ENCODE measurements at regions not wholly inside any gene's neighbourhood (a gene's known extent, or its start where the extent isn't known, plus 50 kb on each side); places are given as distances from the start of the nearest gene placed in this dataset.

DNA sequence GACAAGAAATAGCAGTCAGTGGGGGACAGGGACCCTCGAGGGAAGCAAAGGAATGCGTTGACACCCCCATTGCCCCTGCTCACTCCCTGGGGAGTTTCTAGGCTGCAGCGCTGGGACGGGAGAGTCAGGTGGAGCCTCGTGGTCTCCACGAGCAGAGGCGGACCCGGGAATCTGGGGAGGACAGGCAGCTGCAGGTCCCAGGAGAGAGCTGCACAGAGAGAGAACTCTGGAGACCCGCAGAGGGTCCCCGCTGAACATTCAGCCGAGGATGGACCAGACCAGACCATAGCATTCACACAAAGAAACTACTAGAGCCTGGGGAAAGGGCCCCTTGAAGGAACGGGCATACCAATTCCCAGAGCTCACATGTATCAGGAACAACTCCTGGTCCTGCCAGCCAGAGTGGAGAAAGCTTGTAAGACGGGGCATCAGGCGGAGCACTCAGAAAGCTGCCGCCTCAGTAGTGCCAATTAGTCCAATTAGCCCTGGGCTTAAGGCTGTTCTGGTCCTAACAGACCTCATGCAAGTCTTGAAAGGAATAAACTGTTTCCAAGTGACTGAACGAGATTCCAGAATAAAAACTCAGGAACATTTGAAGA lies 966.7 kb upstream of the ZNF722 start:
- no peaks in the 10 kb centered on the region for H3K27me3 ChIP-seq (ENCODE audit: control insufficient read depth, insufficient read depth, low read length)
- FAIRE-seq, result no peak
- TF ChIP-seq, protein P1, sequence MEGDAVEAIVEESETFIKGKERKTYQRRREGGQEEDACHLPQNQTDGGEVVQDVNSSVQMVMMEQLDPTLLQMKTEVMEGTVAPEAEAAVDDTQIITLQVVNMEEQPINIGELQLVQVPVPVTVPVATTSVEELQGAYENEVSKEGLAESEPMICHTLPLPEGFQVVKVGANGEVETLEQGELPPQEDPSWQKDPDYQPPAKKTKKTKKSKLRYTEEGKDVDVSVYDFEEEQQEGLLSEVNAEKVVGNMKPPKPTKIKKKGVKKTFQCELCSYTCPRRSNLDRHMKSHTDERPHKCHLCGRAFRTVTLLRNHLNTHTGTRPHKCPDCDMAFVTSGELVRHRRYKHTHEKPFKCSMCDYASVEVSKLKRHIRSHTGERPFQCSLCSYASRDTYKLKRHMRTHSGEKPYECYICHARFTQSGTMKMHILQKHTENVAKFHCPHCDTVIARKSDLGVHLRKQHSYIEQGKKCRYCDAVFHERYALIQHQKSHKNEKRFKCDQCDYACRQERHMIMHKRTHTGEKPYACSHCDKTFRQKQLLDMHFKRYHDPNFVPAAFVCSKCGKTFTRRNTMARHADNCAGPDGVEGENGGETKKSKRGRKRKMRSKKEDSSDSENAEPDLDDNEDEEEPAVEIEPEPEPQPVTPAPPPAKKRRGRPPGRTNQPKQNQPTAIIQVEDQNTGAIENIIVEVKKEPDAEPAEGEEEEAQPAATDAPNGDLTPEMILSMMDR (IDR thresholded peaks at IDR 0.05; ENCODE audit: insufficient read depth, low read length, severe bottlenecking), result no peak
- no peaks in the 10 kb centered on the region for H3K36me3 ChIP-seq (ENCODE audit: control insufficient read depth, insufficient read depth, low read length)
- no peak overlapping the region for H3K4me3 ChIP-seq (ENCODE audit: low read depth, low read length)
- no peak for DNase-seq (ENCODE audit: low read depth)

DNA sequence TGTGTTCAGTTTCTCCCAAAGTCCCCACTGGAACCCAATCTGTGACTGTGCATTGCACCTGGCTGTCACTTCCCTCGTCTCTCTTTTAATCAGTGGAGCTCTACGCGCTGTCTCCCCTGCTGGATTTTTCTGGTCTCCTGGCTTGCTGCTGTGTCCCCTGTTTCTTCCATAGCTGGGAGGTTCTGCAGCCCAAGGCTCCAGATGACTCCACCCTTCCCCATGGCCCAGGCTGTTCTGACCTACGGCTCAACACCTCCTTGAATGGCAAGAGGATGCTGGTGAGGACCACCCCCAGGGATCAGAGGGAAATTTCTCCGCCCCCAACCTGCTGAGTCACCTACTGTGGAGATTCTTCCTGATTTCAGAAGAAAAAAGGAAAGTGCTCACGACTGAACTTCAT lies 961.4 kb upstream of the ZNF722 start:
- no peaks in the 10 kb centered on the region for H3K36me3 ChIP-seq (ENCODE audit: control insufficient read depth, insufficient read depth, low read length)
- H3K27me3 ChIP-seq (ENCODE audit: control insufficient read depth, insufficient read depth, low read length), result no peaks in the 10 kb centered on the region
- no peak for DNase-seq (ENCODE audit: low read depth)
- no peak overlapping the region for H3K4me3 ChIP-seq (ENCODE audit: low read depth, low read length)
- TF ChIP-seq, protein P1 (IDR thresholded peaks at IDR 0.05; ENCODE audit: insufficient read depth, low read length, severe bottlenecking), result no peak
- FAIRE-seq, result no peak

DNA sequence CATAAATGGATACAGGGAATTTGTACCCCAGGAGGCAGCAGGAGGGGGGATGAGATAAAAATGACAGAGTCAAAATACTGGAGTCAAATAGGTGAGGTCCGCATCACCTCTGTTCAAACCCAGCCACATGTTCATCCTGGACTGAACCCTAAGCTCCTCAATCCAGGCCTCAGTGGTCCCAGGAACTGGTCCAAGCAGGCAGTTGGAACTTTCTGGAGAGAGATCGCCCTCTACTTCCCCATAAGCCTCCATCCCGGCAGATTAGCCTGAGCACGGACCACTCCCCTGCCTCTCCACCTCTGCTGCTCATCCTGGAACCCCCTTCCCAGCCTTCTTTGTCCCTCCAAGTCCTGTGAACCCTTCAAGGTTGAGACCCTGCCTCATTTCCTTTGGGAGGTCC lies 959.7 kb upstream of the ZNF722 start:
- no peak for DNase-seq (ENCODE audit: low read depth)
- FAIRE-seq, result no peak
- no peak overlapping the region for H3K4me3 ChIP-seq (ENCODE audit: low read depth, low read length)
- no peaks in the 10 kb centered on the region for H3K27me3 ChIP-seq (ENCODE audit: control insufficient read depth, insufficient read depth, low read length)
- H3K36me3 ChIP-seq (ENCODE audit: control insufficient read depth, insufficient read depth, low read length), result no peaks in the 10 kb centered on the region
- TF ChIP-seq, protein P1 (IDR thresholded peaks at IDR 0.05; ENCODE audit: insufficient read depth, low read length, severe bottlenecking), result no peak

DNA sequence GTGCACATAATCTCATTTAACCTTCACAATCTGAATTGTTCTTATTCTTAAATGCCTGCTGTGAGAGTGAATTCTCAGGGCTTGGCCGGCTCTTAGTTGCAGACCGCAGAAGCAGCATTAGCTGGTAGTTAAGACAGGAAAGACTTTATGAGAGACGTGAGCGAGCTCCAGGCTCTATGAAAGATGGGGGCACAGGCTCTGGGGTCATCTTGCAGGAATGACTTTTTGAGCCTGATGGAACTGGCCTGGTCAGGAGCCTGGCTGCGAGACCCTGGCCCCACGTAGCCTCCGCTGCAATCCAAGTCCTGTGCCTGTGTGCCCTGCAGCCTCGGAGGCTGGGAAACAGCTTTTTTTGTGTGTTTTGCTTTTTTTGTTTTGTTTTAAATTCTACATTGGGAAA lies 958.8 kb upstream of the ZNF722 start:
- Histone ChIP-seq H3K27me3 (ENCODE audit: control insufficient read depth, insufficient read depth, low read length) (no peaks in the 10 kb centered on the region), H3K4me3 (ENCODE audit: low read depth, low read length) (no peak overlapping the region), H3K36me3 (ENCODE audit: control insufficient read depth, insufficient read depth, low read length) (no peaks in the 10 kb centered on the region)
- TF ChIP-seq, protein P1 (IDR thresholded peaks at IDR 0.05; ENCODE audit: insufficient read depth, low read length, severe bottlenecking), result no peak
- no peak for DNase-seq (ENCODE audit: low read depth)
- FAIRE-seq, result no peak

DNA sequence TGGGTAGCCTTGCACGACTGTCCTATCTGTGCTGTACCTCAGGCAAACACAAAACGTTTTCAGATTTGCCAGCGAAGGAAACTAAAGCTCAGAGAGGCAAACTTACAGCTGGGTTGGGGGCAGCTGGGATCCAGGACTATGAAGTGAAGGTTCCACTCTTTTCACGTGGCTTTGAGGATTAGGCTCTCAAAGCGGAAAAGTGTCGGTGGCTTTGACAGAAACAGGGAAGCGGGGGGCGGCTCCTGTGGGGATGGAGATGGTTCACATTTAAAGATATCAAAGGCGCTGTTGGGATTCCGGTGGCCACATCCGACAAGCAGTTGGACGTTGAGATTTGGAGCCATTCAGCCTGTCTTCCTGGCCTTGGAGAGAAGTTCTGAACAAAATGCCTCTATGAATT lies 958.3 kb upstream of the ZNF722 start:
- no peaks in the 10 kb centered on the region for H3K27me3 ChIP-seq (ENCODE audit: control insufficient read depth, insufficient read depth, low read length)
- DNase-seq (ENCODE audit: low read depth) (no peak), FAIRE-seq (no peak)
- H3K4me3 ChIP-seq (ENCODE audit: low read depth, low read length), result no peak overlapping the region
- TF ChIP-seq, protein P1 (IDR thresholded peaks at IDR 0.05; ENCODE audit: insufficient read depth, low read length, severe bottlenecking), result no peak
- H3K36me3 ChIP-seq (ENCODE audit: control insufficient read depth, insufficient read depth, low read length), result no peaks in the 10 kb centered on the region

DNA sequence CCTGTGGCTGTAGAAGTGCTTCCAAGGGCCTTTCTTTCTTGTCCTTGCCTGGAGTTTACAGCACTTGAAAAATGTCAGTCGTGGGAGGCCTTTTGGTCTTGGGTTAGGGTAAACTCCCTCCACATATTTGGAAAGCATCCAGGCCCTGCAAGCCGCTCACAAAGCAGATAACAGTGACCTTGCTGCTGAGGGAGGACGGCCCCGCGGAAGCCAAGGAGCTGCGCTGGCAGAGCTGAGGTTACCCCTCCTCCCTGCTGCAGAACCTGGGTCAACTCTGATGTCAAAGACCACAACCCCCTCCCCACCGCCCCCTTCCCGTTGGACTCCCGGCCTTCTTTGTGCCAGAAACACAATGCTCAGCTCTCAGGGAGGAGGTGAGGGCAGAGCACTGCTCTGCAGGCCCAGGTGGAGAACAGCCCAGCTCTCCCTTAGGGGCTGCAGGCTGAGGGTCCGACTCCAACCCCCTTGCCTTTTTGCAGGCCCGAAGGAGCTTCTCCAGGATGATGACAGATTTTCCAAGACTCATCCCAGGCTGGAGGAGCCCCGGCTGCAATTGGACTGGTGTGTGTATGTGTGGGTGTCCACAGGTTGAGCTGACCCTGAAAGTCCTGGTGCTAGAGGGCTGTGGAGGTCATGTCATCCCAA lies 957.6 kb upstream of the ZNF722 start:
- Histone ChIP-seq H3K4me3 (ENCODE audit: low read depth, low read length) (no peak overlapping the region), H3K36me3 (ENCODE audit: control insufficient read depth, insufficient read depth, low read length) (no peaks in the 10 kb centered on the region), H3K27me3 (ENCODE audit: control insufficient read depth, insufficient read depth, low read length) (no peaks in the 10 kb centered on the region)
- TF ChIP-seq, protein P1 (IDR thresholded peaks at IDR 0.05; ENCODE audit: insufficient read depth, low read length, severe bottlenecking), result no peak
- DNase-seq (ENCODE audit: low read depth) (no peak), FAIRE-seq (no peak)

All from bronchial epithelial cell (primary cell).